GM13976 (cell line): ENCODE measurements at regions not wholly inside any gene's neighbourhood (a gene's known extent, or its start where the extent isn't known, plus 50 kb on each side); places are given as distances from the start of the nearest gene placed in this dataset.

Source experiments
- DNase-seq: peaks from one replicate; pipeline ENCODE4 v3.0.0; 2012; ENCODE audit warnings: low spot score
- in situ Hi-C: fragments of 300-500 bp; cut with MboI; formaldehyde crosslinking; loops from one replicate; pipeline ENCODE4 v1.12.0; 2022; ENCODE audit warnings: low sequenced_read_pairs, mixed read lengths, inconsistent platforms; ENCODE audit not compliant: unreplicated experiment
- TF ChIP-seq, protein P1 (sequence below): IDR thresholded peaks from 2 replicates; pipeline ENCODE4 v1.5.1; 2012; ENCODE audit warnings: borderline replicate concordance, mild to moderate bottlenecking; ENCODE audit not compliant: insufficient read depth; ENCODE audit errors: extremely low read depth, missing control alignments, control extremely low read depth

DNA sequence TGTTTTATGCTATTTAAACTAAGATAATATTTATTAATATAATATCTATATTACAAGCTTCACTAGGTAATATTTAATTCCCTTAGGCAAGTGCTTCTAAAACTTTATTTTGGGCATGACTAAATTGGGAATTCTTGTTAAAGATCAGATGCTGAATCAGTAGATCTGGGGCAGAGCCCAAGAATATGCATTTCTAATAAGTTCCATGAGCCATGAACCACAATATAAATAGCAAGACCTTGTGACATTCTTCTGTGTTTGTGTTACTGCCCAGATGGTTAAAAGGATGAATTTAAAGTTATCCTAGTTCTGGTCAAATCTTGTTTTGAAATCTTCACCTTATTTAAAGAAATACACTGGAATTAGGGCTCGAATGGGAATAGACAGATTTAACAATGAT lies 258.4 kb upstream of the CACNA2D1 start:
- DNase-seq: no peak
- TF ChIP-seq, protein P1, sequence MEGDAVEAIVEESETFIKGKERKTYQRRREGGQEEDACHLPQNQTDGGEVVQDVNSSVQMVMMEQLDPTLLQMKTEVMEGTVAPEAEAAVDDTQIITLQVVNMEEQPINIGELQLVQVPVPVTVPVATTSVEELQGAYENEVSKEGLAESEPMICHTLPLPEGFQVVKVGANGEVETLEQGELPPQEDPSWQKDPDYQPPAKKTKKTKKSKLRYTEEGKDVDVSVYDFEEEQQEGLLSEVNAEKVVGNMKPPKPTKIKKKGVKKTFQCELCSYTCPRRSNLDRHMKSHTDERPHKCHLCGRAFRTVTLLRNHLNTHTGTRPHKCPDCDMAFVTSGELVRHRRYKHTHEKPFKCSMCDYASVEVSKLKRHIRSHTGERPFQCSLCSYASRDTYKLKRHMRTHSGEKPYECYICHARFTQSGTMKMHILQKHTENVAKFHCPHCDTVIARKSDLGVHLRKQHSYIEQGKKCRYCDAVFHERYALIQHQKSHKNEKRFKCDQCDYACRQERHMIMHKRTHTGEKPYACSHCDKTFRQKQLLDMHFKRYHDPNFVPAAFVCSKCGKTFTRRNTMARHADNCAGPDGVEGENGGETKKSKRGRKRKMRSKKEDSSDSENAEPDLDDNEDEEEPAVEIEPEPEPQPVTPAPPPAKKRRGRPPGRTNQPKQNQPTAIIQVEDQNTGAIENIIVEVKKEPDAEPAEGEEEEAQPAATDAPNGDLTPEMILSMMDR: no peak
- in situ Hi-C loops: no loop called here

DNA sequence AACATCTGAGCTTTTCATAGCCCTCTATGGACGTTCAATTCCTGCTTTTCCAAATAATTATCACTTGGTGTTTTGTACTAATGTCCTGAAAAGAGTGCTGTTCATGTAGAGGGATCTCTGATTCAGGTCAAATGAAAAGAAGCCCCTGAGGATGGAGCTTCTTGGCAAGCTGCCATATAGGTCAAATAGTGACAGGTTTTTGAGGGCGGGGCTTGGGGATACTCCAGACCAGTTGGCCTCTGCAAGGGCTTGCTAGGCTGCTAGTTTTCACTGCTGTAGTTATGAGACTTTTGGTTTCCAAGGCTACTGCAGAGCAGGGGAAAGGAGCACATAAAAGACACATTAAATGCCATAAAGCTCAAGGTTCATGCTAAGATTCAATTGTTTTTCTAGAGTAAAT lies 257.2 kb upstream of the CACNA2D1 start:
- TF ChIP-seq, protein P1: no peak
- in situ Hi-C loops: no loop called here

DNA sequence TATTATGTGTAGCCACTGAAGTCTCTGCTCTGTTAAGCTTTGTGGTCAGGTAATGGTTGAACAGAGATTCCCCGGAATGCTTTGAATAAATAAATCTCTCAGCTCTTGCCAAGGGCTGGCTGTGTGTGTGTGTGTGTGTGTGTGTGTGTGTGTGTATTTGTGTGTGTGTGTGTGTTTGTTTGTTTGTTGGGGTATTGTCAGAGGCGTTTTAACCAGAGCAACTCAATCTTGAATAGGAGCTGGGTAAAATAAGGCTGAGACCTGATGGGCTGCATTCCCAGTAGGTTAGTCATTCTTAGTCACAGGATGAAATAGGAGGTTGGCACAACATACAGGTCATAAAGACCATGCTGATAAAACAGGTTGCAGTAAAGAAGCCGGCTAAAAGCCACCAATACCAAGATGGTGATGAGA lies 256.2 kb upstream of the CACNA2D1 start:
- TF ChIP-seq, protein P1: no peak
- no peak for DNase-seq
- in situ Hi-C loops: no loop called here

More for the DNA sequence above, 257.2 kb upstream of the CACNA2D1 start:
- DNase-seq: no peak

DNA sequence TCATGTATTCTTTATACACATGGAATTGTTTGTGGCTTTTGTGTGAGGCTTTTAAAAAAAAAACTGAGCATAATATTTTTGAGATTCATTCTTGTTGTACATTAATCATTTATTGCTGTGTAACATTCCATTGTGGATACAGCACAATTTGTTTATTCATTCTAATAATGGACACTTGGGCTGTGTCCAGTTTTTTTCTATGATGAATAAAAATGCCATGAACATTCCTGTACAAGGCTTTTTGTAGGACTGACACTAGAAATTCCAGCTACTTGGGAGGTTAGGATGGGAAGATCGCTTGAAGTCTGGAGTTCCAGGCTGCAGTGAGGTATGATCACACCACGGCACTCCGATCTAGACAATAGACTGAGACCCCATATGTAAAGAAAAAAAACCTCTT lies 254.3 kb upstream of the CACNA2D1 start:
- in situ Hi-C loops: no loop called here
- DNase-seq: no peak
- TF ChIP-seq, protein P1: no peak

DNA sequence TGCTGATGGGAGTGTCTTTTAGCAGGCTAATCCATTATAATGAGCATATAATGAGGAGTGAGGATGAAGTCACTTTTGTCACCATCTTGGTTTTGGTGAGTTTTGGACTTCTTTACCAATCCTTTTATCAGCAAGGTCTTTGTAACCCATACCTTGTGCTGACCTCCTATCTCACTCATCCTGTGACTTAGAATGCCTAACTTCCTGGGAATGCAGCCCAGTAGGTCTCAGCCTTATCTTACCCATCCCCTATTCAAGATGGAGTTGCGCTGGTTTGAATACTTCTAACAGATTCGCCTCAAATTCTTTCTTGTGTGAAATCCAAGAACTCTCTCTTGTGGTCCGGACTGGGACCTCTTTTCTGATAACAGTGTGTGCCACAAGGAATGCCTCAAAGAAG lies 253.1 kb upstream of the CACNA2D1 start:
- DNase-seq: no peak
- in situ Hi-C loops: no loop called here
- TF ChIP-seq, protein P1: no peak

DNA sequence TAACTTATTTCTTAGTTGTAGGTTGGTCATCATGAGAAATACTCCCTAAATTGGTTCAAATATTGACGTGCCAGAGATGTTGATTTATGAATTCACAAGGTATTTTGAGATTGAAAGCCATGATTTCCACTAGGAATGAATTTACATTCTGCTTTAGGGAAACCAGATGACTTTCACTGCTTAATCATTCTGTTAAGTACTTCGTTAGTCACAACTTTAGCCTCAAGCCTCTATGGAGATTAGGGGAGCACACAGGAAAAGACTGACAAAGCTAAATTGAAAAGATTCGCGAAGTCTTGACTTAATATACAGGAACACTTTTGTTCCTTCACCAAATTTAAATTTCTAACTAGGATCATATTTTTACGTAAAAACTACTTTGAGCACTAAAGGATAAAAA lies 250.4 kb upstream of the CACNA2D1 start:
- no peak for DNase-seq
- in situ Hi-C loops: no loop called here
- TF ChIP-seq, protein P1: no peak

DNA sequence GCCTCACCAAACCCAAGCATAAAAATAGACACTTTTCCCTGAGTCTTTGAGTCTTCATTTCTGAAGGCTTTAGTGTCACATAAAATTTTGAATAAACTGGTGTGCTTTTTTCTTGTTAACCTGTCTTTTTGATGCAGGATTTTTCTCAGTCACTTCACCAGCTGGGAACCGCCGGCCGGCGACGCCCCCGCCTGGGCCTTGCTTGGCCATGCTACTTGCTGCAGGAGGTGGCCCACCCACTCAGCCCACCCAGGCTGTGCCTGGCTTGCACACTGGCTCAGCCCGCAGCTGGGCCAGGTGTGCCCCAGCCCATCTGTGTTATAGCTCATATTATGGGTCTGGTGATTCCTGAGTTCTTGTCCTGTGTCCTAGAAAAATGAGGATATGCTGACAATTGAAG lies 247.4 kb upstream of the CACNA2D1 start:
- TF ChIP-seq, protein P1: no peak
- no peak for DNase-seq
- in situ Hi-C loops: no loop called here
